Lower lobe of right lung (tissue), 2 donors: ENCODE measurements at regions not wholly inside any gene's neighbourhood (a gene's known extent, or its start where the extent isn't known, plus 50 kb on each side); places are given as distances from the start of the nearest gene placed in this dataset.

Source experiments
- ATAC-seq, 2 donors: fragments of 200-7000 bp; cut with Tn5 transposase; one replicate each; pipeline ENCODE4 v1.9.1; 2020 to 2022; ENCODE audit warnings: mild to moderate bottlenecking in 2 of 2, moderate library complexity in 2 of 2
- DNase-seq: peaks from one replicate; pipeline ENCODE4 v3.0.0-alpha.2; 2020
- H3K27ac ChIP-seq: fragments of 200-600 bp; one replicate; pipeline ENCODE4 v1.8.0; 2022
- H3K27me3 ChIP-seq: fragments of 200-600 bp; one replicate; pipeline ENCODE4 v1.8.0; 2022; ENCODE audit warnings: low read depth
- H3K36me3 ChIP-seq: fragments of 200-600 bp; one replicate; pipeline ENCODE4 v1.8.0; 2022; ENCODE audit warnings: mild to moderate bottlenecking
- H3K4me1 ChIP-seq: fragments of 200-600 bp; one replicate; pipeline ENCODE4 v1.8.0; 2022
- H3K4me3 ChIP-seq: fragments of 200-600 bp; one replicate; pipeline ENCODE4 v1.8.0; 2022; ENCODE audit warnings: mild to moderate bottlenecking
- H3K9me3 ChIP-seq: fragments of 200-600 bp; one replicate; pipeline ENCODE4 v1.8.0; 2022
- CTCF ChIP-seq: fragments of 200-600 bp; IDR thresholded peaks from one replicate; pipeline ENCODE4 v1.8.0; 2022; ENCODE audit warnings: antibody characterized with exemption, mild to moderate bottlenecking
- intact Hi-C: fragments of 100-400 bp; cut with DNase I; formaldehyde crosslinking; loops from one replicate; pipeline ENCODE4 v1.11.0; 2022
- donor health status: DM: no; HTN: yes; CAD: no; lungs with severe emphysema.

GRCh38 chr11:134541951-134542350, 129.9 kb upstream of the B3GAT1 start:
- Histone ChIP-seq H3K27me3 (no peaks in the 10 kb centered on the region), H3K27ac (no peak overlapping the region), H3K36me3 (no peaks in the 10 kb centered on the region), H3K4me1 (no peaks in the 10 kb centered on the region), H3K4me3 (no peak overlapping the region), H3K9me3 (no peaks in the 10 kb centered on the region)
- intact Hi-C loops: no loop called here
- TF ChIP-seq CTCF: no peak
- ATAC-seq (no peak), DNase-seq (no peak)

GRCh38 chr11:134541355-134541754, 129.3 kb upstream of the B3GAT1 start:
- ATAC-seq: no peak
- DNase-seq: no peak
- no peak for TF ChIP-seq CTCF

GRCh38 chr11:134539285-134539684, 127.2 kb upstream of the B3GAT1 start:
- H3K9me3 ChIP-seq: no peaks in the 10 kb centered on the region
- no peak overlapping the region for H3K27ac ChIP-seq
- H3K36me3 ChIP-seq: no peaks in the 10 kb centered on the region
- intact Hi-C loops: no loop called here
- no peaks in the 10 kb centered on the region for H3K27me3 ChIP-seq
- no peaks in the 10 kb centered on the region for H3K4me1 ChIP-seq
- no peak for ATAC-seq
- no peak for DNase-seq
- H3K4me3 ChIP-seq: no peak overlapping the region
- no peak for TF ChIP-seq CTCF

More at GRCh38 chr11:134541355-134541754, 129.3 kb upstream of the B3GAT1 start:
- intact Hi-C loops: no loop called here
- no peak overlapping the region for H3K4me3 ChIP-seq
- no peaks in the 10 kb centered on the region for H3K27me3 ChIP-seq
- H3K36me3 ChIP-seq: no peaks in the 10 kb centered on the region
- H3K4me1 ChIP-seq: no peaks in the 10 kb centered on the region
- H3K27ac ChIP-seq: no peak overlapping the region
- H3K9me3 ChIP-seq: no peaks in the 10 kb centered on the region

- H3K36me3 ChIP-seq: no peaks in the 10 kb centered on the region
- no peak for TF ChIP-seq CTCF
- H3K27me3 ChIP-seq: no peaks in the 10 kb centered on the region
- H3K9me3 ChIP-seq: no peaks in the 10 kb centered on the region
- no peaks in the 10 kb centered on the region for H3K4me1 ChIP-seq
- DNase-seq (no peak), ATAC-seq (no peak)
- H3K4me3 ChIP-seq: no peak overlapping the region
- no peak overlapping the region for H3K27ac ChIP-seq
- intact Hi-C loops: no loop called here
Measured at GRCh38 chr11:134538742-134539141, 126.7 kb upstream of the B3GAT1 start.

GRCh38 chr11:134537941-134538340, 125.9 kb upstream of the B3GAT1 start:
- ATAC-seq: no peak
- no peak overlapping the region for H3K27ac ChIP-seq
- no peaks in the 10 kb centered on the region for H3K4me1 ChIP-seq
- no peak for DNase-seq
- no peak for TF ChIP-seq CTCF
- no peaks in the 10 kb centered on the region for H3K36me3 ChIP-seq
- no peaks in the 10 kb centered on the region for H3K27me3 ChIP-seq
- no peaks in the 10 kb centered on the region for H3K9me3 ChIP-seq
- H3K4me3 ChIP-seq: no peak overlapping the region
- intact Hi-C loops: no loop called here

GRCh38 chr11:134537296-134537695, 125.3 kb upstream of the B3GAT1 start:
- TF ChIP-seq CTCF: no peak
- H3K27me3 ChIP-seq: peaks cover 4% of the 10 kb centered on the region
- no peaks in the 10 kb centered on the region for H3K9me3 ChIP-seq
- H3K36me3 ChIP-seq: no peaks in the 10 kb centered on the region
- DNase-seq (no peak), ATAC-seq (no peak)
- no peak overlapping the region for H3K27ac ChIP-seq
- intact Hi-C loops: no loop called here
- H3K4me1 ChIP-seq: no peaks in the 10 kb centered on the region
- H3K4me3 ChIP-seq: no peak overlapping the region
